Effector memory CD4-positive, alpha-beta T cell (primary cell): ENCODE measurements at regions not wholly inside any gene's neighbourhood (a gene's known extent, or its start where the extent isn't known, plus 50 kb on each side); places are given as distances from the start of the nearest gene placed in this dataset.

Experiments used
- DNase-seq, 3 donors: peaks; one replicate each; pipeline ENCODE4 v3.0.0-alpha.2; 2020
- H3K27ac ChIP-seq: 2 replicates; pipeline ENCODE4 v1.7.0; 2013; ENCODE audit warnings: mild to moderate bottlenecking, low read length, moderate library complexity; ENCODE audit not compliant: insufficient read depth, poor library complexity, severe bottlenecking
- H3K27me3 ChIP-seq: replicated peaks from 2 replicates; pipeline ENCODE4 v1.7.0; 2013; ENCODE audit warnings: mild to moderate bottlenecking, low read length; ENCODE audit not compliant: insufficient read depth, control insufficient read depth, poor library complexity, severe bottlenecking
- H3K36me3 ChIP-seq: 2 replicates; pipeline ENCODE4 v1.7.0; 2013; ENCODE audit warnings: mild to moderate bottlenecking, low read length, moderate library complexity; ENCODE audit not compliant: control insufficient read depth, insufficient read depth
- H3K4me1 ChIP-seq: 2 replicates; pipeline ENCODE4 v1.7.0; 2013; ENCODE audit warnings: low read length, mild to moderate bottlenecking; ENCODE audit not compliant: control insufficient read depth, insufficient read depth, poor library complexity, severe bottlenecking
- H3K4me3 ChIP-seq: 2 replicates; pipeline ENCODE4 v1.7.0; 2013; ENCODE audit warnings: low read length, low read depth, mild to moderate bottlenecking; ENCODE audit not compliant: insufficient read depth, poor library complexity, severe bottlenecking
- H3K9me3 ChIP-seq: 2 replicates; pipeline ENCODE4 v1.7.0; 2013; ENCODE audit warnings: mild to moderate bottlenecking, low read length, moderate library complexity; ENCODE audit not compliant: control insufficient read depth

- no peak overlapping the region for H3K27ac ChIP-seq
- H3K4me3 ChIP-seq, result no peak overlapping the region
- no peak for DNase-seq
- H3K9me3 ChIP-seq, result no peaks in the 10 kb centered on the region
- no peaks in the 10 kb centered on the region for H3K36me3 ChIP-seq
- no peaks in the 10 kb centered on the region for H3K4me1 ChIP-seq
- no peaks in the 10 kb centered on the region for H3K27me3 ChIP-seq
These were observed 205.3 kb upstream of the TCF21 start for GRCh38 chr6:133683606-133684005.

- Histone ChIP-seq H3K27ac (no peak overlapping the region), H3K9me3 (no peaks in the 10 kb centered on the region), H3K4me1 (no peaks in the 10 kb centered on the region), H3K4me3 (no peak overlapping the region), H3K36me3 (no peaks in the 10 kb centered on the region), H3K27me3 (no peaks in the 10 kb centered on the region)
- DNase-seq, result no peak
These were observed 200.0 kb upstream of the TCF21 start for GRCh38 chr6:133688705-133689492.

- no peak overlapping the region for H3K27ac ChIP-seq
- H3K36me3 ChIP-seq, result no peaks in the 10 kb centered on the region
- H3K9me3 ChIP-seq, result no peaks in the 10 kb centered on the region
- no peaks in the 10 kb centered on the region for H3K27me3 ChIP-seq
- no peak for DNase-seq
- H3K4me3 ChIP-seq, result no peak overlapping the region
- H3K4me1 ChIP-seq, result no peaks in the 10 kb centered on the region
These were observed 199.1 kb upstream of the TCF21 start for GRCh38 chr6:133689863-133690262.

GRCh38 chr6:133693565-133693964, 195.3 kb upstream of the TCF21 start:
- H3K4me3 ChIP-seq, result no peak overlapping the region
- no peaks in the 10 kb centered on the region for H3K27me3 ChIP-seq
- H3K36me3 ChIP-seq, result no peaks in the 10 kb centered on the region
- DNase-seq, result no peak
- H3K27ac ChIP-seq, result no peak overlapping the region
- H3K4me1 ChIP-seq, result no peaks in the 10 kb centered on the region
- no peaks in the 10 kb centered on the region for H3K9me3 ChIP-seq

GRCh38 chr6:133697185-133697584, 191.7 kb upstream of the TCF21 start:
- no peaks in the 10 kb centered on the region for H3K27me3 ChIP-seq
- no peak overlapping the region for H3K4me3 ChIP-seq
- DNase-seq, result no peak
- no peaks in the 10 kb centered on the region for H3K4me1 ChIP-seq
- H3K9me3 ChIP-seq, result no peaks in the 10 kb centered on the region
- H3K27ac ChIP-seq, result no peak overlapping the region
- H3K36me3 ChIP-seq, result no peaks in the 10 kb centered on the region

GRCh38 chr6:133697666-133698065, 191.2 kb upstream of the TCF21 start:
- DNase-seq, result no peak
- Histone ChIP-seq H3K27me3 (no peaks in the 10 kb centered on the region), H3K4me3 (no peak overlapping the region), H3K4me1 (no peaks in the 10 kb centered on the region), H3K9me3 (no peaks in the 10 kb centered on the region), H3K36me3 (no peaks in the 10 kb centered on the region), H3K27ac (no peak overlapping the region)

GRCh38 chr6:133698272-133698671, 190.6 kb upstream of the TCF21 start:
- Histone ChIP-seq H3K4me3 (no peak overlapping the region), H3K4me1 (no peaks in the 10 kb centered on the region), H3K27ac (no peak overlapping the region), H3K27me3 (no peaks in the 10 kb centered on the region), H3K36me3 (no peaks in the 10 kb centered on the region), H3K9me3 (no peaks in the 10 kb centered on the region)
- DNase-seq, result no peak

- Histone ChIP-seq H3K27ac (no peak overlapping the region), H3K36me3 (no peaks in the 10 kb centered on the region), H3K27me3 (no peaks in the 10 kb centered on the region), H3K4me1 (no peaks in the 10 kb centered on the region), H3K9me3 (no peaks in the 10 kb centered on the region), H3K4me3 (no peak overlapping the region)
- DNase-seq, result no peak
These were observed 189.1 kb upstream of the TCF21 start for GRCh38 chr6:133699741-133700385.

GRCh38 chr6:133701633-133702331, 187.1 kb upstream of the TCF21 start:
- Histone ChIP-seq H3K4me1 (no peaks in the 10 kb centered on the region), H3K27me3 (no peaks in the 10 kb centered on the region), H3K9me3 (no peaks in the 10 kb centered on the region), H3K36me3 (no peaks in the 10 kb centered on the region), H3K4me3 (no peak overlapping the region), H3K27ac (no peak overlapping the region)
- no peak for DNase-seq

GRCh38 chr6:133704371-133704770, 184.5 kb upstream of the TCF21 start:
- H3K27ac ChIP-seq, result no peak overlapping the region
- H3K4me3 ChIP-seq, result no peak overlapping the region
- H3K27me3 ChIP-seq, result no peaks in the 10 kb centered on the region
- H3K9me3 ChIP-seq, result no peaks in the 10 kb centered on the region
- H3K36me3 ChIP-seq, result no peaks in the 10 kb centered on the region
- H3K4me1 ChIP-seq, result no peaks in the 10 kb centered on the region
- DNase-seq, result no peak
